ENCODE measurements at regions not wholly inside any gene's neighbourhood (a gene's known extent, or its start where the extent isn't known, plus 50 kb on each side); places are given as distances from the start of the nearest gene placed in this dataset.
A peak's percentile ranks its signal among the peaks of the same experiment; 100 is the strongest.

- Histone ChIP-seq H3K9me2 (replicated peaks; ENCODE audit: insufficient read depth) (no peaks in the 10 kb centered on the region), H3K27ac (peak overlapping the region; percentile 97), H3K4me3 (no peak overlapping the region), H3K4me1 (ENCODE audit: insufficient read depth) (peaks cover 39% of the 10 kb centered on the region), H2AFZ (no peak overlapping the region), H3K9me3 (ENCODE audit: low read depth) (no peaks in the 10 kb centered on the region), H4K20me1 (ENCODE audit: insufficient read depth, poor library complexity, severe bottlenecking) (no peaks in the 10 kb centered on the region), H3K27me3 (no peaks in the 10 kb centered on the region), H3K36me3 (replicated peaks; ENCODE audit: insufficient read depth, low read depth) (no peaks in the 10 kb centered on the region), H3K79me2 (no peaks in the 10 kb centered on the region), H3K4me2 (peak overlapping the region; percentile 36)
- WGBS (ENCODE audit: low lambda C conversion rate, missing lambda C conversion rate), result 17% methylated on average over 3 of the region's 3 CpGs
- TF ChIP-seq CTCF (IDR thresholded peaks at IDR 0.05; ENCODE audit: poor library complexity) (no peak), EZH2phosphoT487 (IDR thresholded peaks at IDR 0.05; ENCODE audit: low read depth, severe bottlenecking, unreplicated experiment) (no peak), EZH2 (IDR thresholded peaks at IDR 0.05; ENCODE audit: borderline replicate concordance) (no peak)
- DNase-seq (ENCODE audit: low spot score), result peak; percentile 85
Observed at GRCh38 chr20:36085686-36086267, 68.8 kb upstream of the EPB41L1 start.

GRCh38 chr20:36086767-36087166 lies 67.8 kb upstream of the EPB41L1 start:
- no peak for TF ChIP-seq EZH2 (IDR thresholded peaks at IDR 0.05; ENCODE audit: borderline replicate concordance)
- no peak for TF ChIP-seq CTCF (IDR thresholded peaks at IDR 0.05; ENCODE audit: poor library complexity)
- no peak for TF ChIP-seq EZH2phosphoT487 (IDR thresholded peaks at IDR 0.05; ENCODE audit: low read depth, severe bottlenecking, unreplicated experiment)
- no peaks in the 10 kb centered on the region for H4K20me1 ChIP-seq (ENCODE audit: insufficient read depth, poor library complexity, severe bottlenecking)
- no peak overlapping the region for H2AFZ ChIP-seq
- no peak for DNase-seq (ENCODE audit: low spot score)
- H3K36me3 ChIP-seq (replicated peaks; ENCODE audit: insufficient read depth, low read depth), result no peaks in the 10 kb centered on the region
- H3K4me2 ChIP-seq, result peak overlapping the region; percentile 7
- H3K9me3 ChIP-seq (ENCODE audit: low read depth), result no peaks in the 10 kb centered on the region
- H3K4me3 ChIP-seq, result no peak overlapping the region
- H3K9me2 ChIP-seq (replicated peaks; ENCODE audit: insufficient read depth), result no peaks in the 10 kb centered on the region
- H3K79me2 ChIP-seq, result no peaks in the 10 kb centered on the region
- H3K27me3 ChIP-seq, result peaks cover 4% of the 10 kb centered on the region
- 38% methylated on average over 2 of the region's 2 CpGs for WGBS (ENCODE audit: low lambda C conversion rate, missing lambda C conversion rate)
- H3K27ac ChIP-seq, result peak overlapping the region; percentile 97
- H3K4me1 ChIP-seq (ENCODE audit: insufficient read depth), result peaks cover 40% of the 10 kb centered on the region

- H3K36me3 ChIP-seq (replicated peaks; ENCODE audit: insufficient read depth, low read depth), result no peaks in the 10 kb centered on the region
- no peak overlapping the region for H3K4me2 ChIP-seq
- H4K20me1 ChIP-seq (ENCODE audit: insufficient read depth, poor library complexity, severe bottlenecking), result no peaks in the 10 kb centered on the region
- no peak overlapping the region for H3K27ac ChIP-seq
- H3K4me3 ChIP-seq, result no peak overlapping the region
- H3K9me3 ChIP-seq (ENCODE audit: low read depth), result no peaks in the 10 kb centered on the region
- H3K9me2 ChIP-seq (replicated peaks; ENCODE audit: insufficient read depth), result no peaks in the 10 kb centered on the region
- no peak overlapping the region for H2AFZ ChIP-seq
- no peak for DNase-seq (ENCODE audit: low spot score)
- H3K79me2 ChIP-seq, result peaks cover 7% of the 10 kb centered on the region
- WGBS (ENCODE audit: low lambda C conversion rate, missing lambda C conversion rate), result 91% methylated on average over 5 of the region's 5 CpGs
- no peak for TF ChIP-seq EZH2phosphoT487 (IDR thresholded peaks at IDR 0.05; ENCODE audit: low read depth, severe bottlenecking, unreplicated experiment)
- no peak for TF ChIP-seq EZH2 (IDR thresholded peaks at IDR 0.05; ENCODE audit: borderline replicate concordance)
- TF ChIP-seq CTCF (IDR thresholded peaks at IDR 0.05; ENCODE audit: poor library complexity), result no peak
- peaks cover 27% of the 10 kb centered on the region for H3K4me1 ChIP-seq (ENCODE audit: insufficient read depth)
- peaks cover 4% of the 10 kb centered on the region for H3K27me3 ChIP-seq
Observed at GRCh38 chr20:36090223-36090622, 64.3 kb upstream of the EPB41L1 start.

All from hepatocyte (in vitro differentiated cells).